H1 (cell line): ENCODE measurements at regions not wholly inside any gene's neighbourhood (a gene's known extent, or its start where the extent isn't known, plus 50 kb on each side); places are given as distances from the start of the nearest gene placed in this dataset.

Source experiments
- ATF2 ChIP-seq: IDR thresholded peaks from 2 replicates; pipeline ENCODE4 v1.6.1; 2012; ENCODE audit warnings: low read length, inconsistent platforms
- GABPA ChIP-seq: IDR thresholded peaks from 2 replicates; pipeline ENCODE4 v1.6.1; 2011; ENCODE audit warnings: mild to moderate bottlenecking, low read length, moderate library complexity, borderline replicate concordance; ENCODE audit not compliant: insufficient read depth
- MAFK ChIP-seq: IDR thresholded peaks from 2 replicates; pipeline ENCODE4 v1.6.1; 2012; ENCODE audit warnings: low read depth, mild to moderate bottlenecking, improper control_type of control experiment, low read length
- POLR2AphosphoS5 ChIP-seq: IDR thresholded peaks from 2 replicates; pipeline ENCODE4 v1.6.1; 2011; ENCODE audit warnings: low read depth, low read length
- SP2 ChIP-seq: IDR thresholded peaks from 2 replicates; pipeline ENCODE4 v1.6.1; 2012; ENCODE audit warnings: mild to moderate bottlenecking, low read length, inconsistent platforms
- USF2 ChIP-seq: IDR thresholded peaks from 2 replicates; pipeline ENCODE4 v1.6.1; 2011; ENCODE audit warnings: low read length, improper control_type of control experiment

- no peak for TF ChIP-seq ATF2
- TF ChIP-seq GABPA: no peak
- no peak for TF ChIP-seq SP2
- no peak for TF ChIP-seq USF2
- TF ChIP-seq MAFK: no peak
- no peak for TF ChIP-seq POLR2AphosphoS5
Measured at GRCh38 chr6:21462519-21462852, 131.1 kb upstream of the SOX4 start (continued).
